GM12878 (cell line): ENCODE measurements at regions not wholly inside any gene's neighbourhood (a gene's known extent, or its start where the extent isn't known, plus 50 kb on each side); places are given as distances from the start of the nearest gene placed in this dataset.

Source experiments
- ATF3 ChIP-seq: IDR thresholded peaks from 2 replicates; pipeline ENCODE4 v1.6.1; 2011; ENCODE audit warnings: low read depth, mild to moderate bottlenecking, low read length, moderate library complexity, borderline replicate concordance; ENCODE audit errors: extremely low read depth
- CEBPB ChIP-seq, 2 experiments: fragments of 150-350 bp in 1 of 2; IDR thresholded peaks; 2 replicates each; pipeline ENCODE4 v1.6.1; 2012 to 2014; ENCODE audit warnings: low read depth in 2 of 2, low read length in 2 of 2, borderline replicate concordance in 1 of 2, inconsistent platforms in 1 of 2
- CREM ChIP-seq: IDR thresholded peaks from 2 replicates; pipeline ENCODE4 v1.6.1; 2014; ENCODE audit warnings: antibody characterized with exemption, low read depth
- E2F4 ChIP-seq: IDR thresholded peaks from 2 replicates; pipeline ENCODE4 v1.6.1; 2012; ENCODE audit warnings: low read depth, low read length, improper control_type of control experiment
- EGR1 ChIP-seq, 2 experiments: IDR thresholded peaks; 1 replicate in 1 of 2; 2 replicates in 1 of 2; pipeline ENCODE4 v1.6.1; 2011 to 2012; ENCODE audit warnings: low read depth in 2 of 2, low read length in 2 of 2, borderline replicate concordance in 1 of 2, mild to moderate bottlenecking in 1 of 2, moderate library complexity in 1 of 2
- GATAD2B ChIP-seq: fragments of 450-650 bp; conservative IDR thresholded peaks from 2 replicates; pipeline ENCODE4 v1.6.1; 2017; ENCODE audit warnings: low read depth, mild to moderate bottlenecking, moderate library complexity
- IRF3 ChIP-seq: fragments of 450-650 bp; IDR thresholded peaks from 2 replicates; pipeline ENCODE4 v1.6.1; 2014; ENCODE audit warnings: mild to moderate bottlenecking
- PKNOX1 ChIP-seq: fragments of 450-650 bp; IDR thresholded peaks from 2 replicates; pipeline ENCODE4 v1.6.1; 2016; ENCODE audit warnings: mild to moderate bottlenecking
- SIN3A ChIP-seq: IDR thresholded peaks from 2 replicates; pipeline ENCODE4 v1.6.1; 2012; ENCODE audit warnings: low read depth, low read length, improper control_type of control experiment
- STAT1 ChIP-seq: fragments of 450-650 bp; conservative IDR thresholded peaks from 2 replicates; pipeline ENCODE4 v1.6.1; 2014; ENCODE audit warnings: antibody characterized with exemption, mild to moderate bottlenecking
- SUZ12 ChIP-seq: fragments of 200-600 bp; sonication (generic); IDR thresholded peaks from one replicate; pipeline ENCODE4 v1.6.1; 2018; ENCODE audit warnings: antibody characterized with exemption, mild to moderate bottlenecking; ENCODE audit not compliant: unreplicated experiment
- YBX1 ChIP-seq: fragments of 450-650 bp; IDR thresholded peaks from 2 replicates; pipeline ENCODE4 v1.6.1; 2016; ENCODE audit warnings: antibody characterized with exemption
- ZNF592 ChIP-seq: fragments of 450-650 bp; IDR thresholded peaks from 2 replicates; pipeline ENCODE4 v1.6.1; 2017; ENCODE audit warnings: mild to moderate bottlenecking, moderate library complexity

GRCh38 chr6:22455378-22455777 lies 114.0 kb upstream of the HDGFL1 start (continued):
- no peak for TF ChIP-seq ZNF592
- no peak for TF ChIP-seq EGR1 (IDR thresholded peaks at IDR 0.05; ENCODE audit: borderline replicate concordance in 1 of 2, low read depth in 2 of 2, low read length in 2 of 2)
- no peak for TF ChIP-seq SUZ12
- no peak for TF ChIP-seq SIN3A
- no peak for TF ChIP-seq ATF3
- no peak for TF ChIP-seq E2F4
- no peak for TF ChIP-seq IRF3
- no peak for TF ChIP-seq PKNOX1
- TF ChIP-seq YBX1, result no peak
- no peak for TF ChIP-seq CEBPB (IDR thresholded peaks at IDR 0.05; ENCODE audit: borderline replicate concordance in 1 of 2, low read depth in 2 of 2, low read length in 2 of 2)
- no peak for TF ChIP-seq GATAD2B
- TF ChIP-seq CREM, result no peak
- no peak for TF ChIP-seq STAT1
